Ammon's horn (tissue), 1 donor: ENCODE measurements at regions not wholly inside any gene's neighbourhood (a gene's known extent, or its start where the extent isn't known, plus 50 kb on each side); places are given as distances from the start of the nearest gene placed in this dataset.
A peak's percentile ranks its signal among the peaks of the same experiment; 100 is the strongest.

Experiments used
- DNase-seq: peaks from one replicate; pipeline ENCODE4 v3.0.0-alpha.2; 2016; ENCODE audit warnings: low spot score

GRCh38 chr10:30118590-30118989 lies 59.2 kb upstream of the JCAD start:
- DNase-seq = no peak

- no peak for DNase-seq
Observed at GRCh38 chr10:30117812-30118501, 58.6 kb upstream of the JCAD start.

- no peak for DNase-seq
Observed at GRCh38 chr10:30116041-30116491, 56.7 kb upstream of the JCAD start.

GRCh38 chr10:30115626-30115940 lies 56.2 kb upstream of the JCAD start:
- DNase-seq = no peak

- DNase-seq = peak; percentile 10
Observed at GRCh38 chr10:30114881-30115625, 55.7 kb upstream of the JCAD start.

- no peak for DNase-seq
Observed at GRCh38 chr10:30114401-30114800, 55.0 kb upstream of the JCAD start.

- no peak for DNase-seq
Observed at GRCh38 chr10:30111340-30112022, 52.1 kb upstream of the JCAD start.
